Karpas-422 (cell line): ENCODE measurements at regions not wholly inside any gene's neighbourhood (a gene's known extent, or its start where the extent isn't known, plus 50 kb on each side); places are given as distances from the start of the nearest gene placed in this dataset.

Experiments used
- DNase-seq: peaks from one replicate; pipeline ENCODE4 v3.0.0-alpha.2; 2015
- H2AFZ ChIP-seq: fragments of 200-600 bp; sonication (generic); 2 replicates; pipeline ENCODE4 v1.6.1; 2014; ENCODE audit warnings: antibody characterized with exemption, low read length, mixed read lengths
- H3K27ac ChIP-seq: fragments of 200-600 bp; sonication (generic); 2 replicates; pipeline ENCODE4 v1.5.1; 2014; ENCODE audit warnings: mild to moderate bottlenecking, low read length, moderate library complexity
- H3K27me3 ChIP-seq: fragments of 200-600 bp; sonication (generic); 2 replicates; pipeline ENCODE4 v1.6.1; 2014; ENCODE audit warnings: low read length, mixed read lengths
- H3K36me3 ChIP-seq: fragments of 200-600 bp; sonication (generic); 2 replicates; pipeline ENCODE4 v1.6.1; 2014; ENCODE audit warnings: low read length, mixed read lengths; ENCODE audit not compliant: insufficient read depth
- H3K4me1 ChIP-seq: fragments of 200-600 bp; sonication (generic); 2 replicates; pipeline ENCODE4 v1.6.1; 2014; ENCODE audit warnings: mild to moderate bottlenecking, low read length, mixed read lengths
- H3K4me2 ChIP-seq: fragments of 200-600 bp; sonication (generic); 2 replicates; pipeline ENCODE4 v1.6.1; 2014; ENCODE audit warnings: low read length, low read depth, mild to moderate bottlenecking; ENCODE audit not compliant: poor library complexity, severe bottlenecking
- H3K4me3 ChIP-seq: fragments of 200-600 bp; sonication (generic); 2 replicates; pipeline ENCODE4 v1.5.1; 2014; ENCODE audit warnings: mild to moderate bottlenecking, antibody characterized with exemption, low read length, mixed read lengths
- H3K79me2 ChIP-seq: fragments of 200-600 bp; sonication (generic); 2 replicates; pipeline ENCODE4 v1.6.1; 2014; ENCODE audit warnings: mild to moderate bottlenecking, low read length, mixed read lengths
- H3K9ac ChIP-seq: fragments of 200-600 bp; sonication (generic); 2 replicates; pipeline ENCODE4 v1.6.0; 2014; ENCODE audit warnings: low read length
- H3K9me2 ChIP-seq: fragments of 200-600 bp; sonication (generic), shearing (Covaris generic); replicated peaks from 2 replicates; pipeline ENCODE4 v1.6.0; 2014; ENCODE audit warnings: mild to moderate bottlenecking, low read length, moderate library complexity; ENCODE audit not compliant: insufficient read depth
- H3K9me3 ChIP-seq: fragments of 300-700, 200-600 bp; sonication (generic); 2 replicates; pipeline ENCODE4 v1.6.1; 2014; ENCODE audit warnings: low read length, mixed read lengths
- H4K20me1 ChIP-seq: fragments of 200-600 bp; sonication (generic); 2 replicates; pipeline ENCODE4 v1.6.1; 2014; ENCODE audit warnings: mild to moderate bottlenecking, antibody characterized with exemption, low read length, low read depth; ENCODE audit not compliant: insufficient read depth

DNA sequence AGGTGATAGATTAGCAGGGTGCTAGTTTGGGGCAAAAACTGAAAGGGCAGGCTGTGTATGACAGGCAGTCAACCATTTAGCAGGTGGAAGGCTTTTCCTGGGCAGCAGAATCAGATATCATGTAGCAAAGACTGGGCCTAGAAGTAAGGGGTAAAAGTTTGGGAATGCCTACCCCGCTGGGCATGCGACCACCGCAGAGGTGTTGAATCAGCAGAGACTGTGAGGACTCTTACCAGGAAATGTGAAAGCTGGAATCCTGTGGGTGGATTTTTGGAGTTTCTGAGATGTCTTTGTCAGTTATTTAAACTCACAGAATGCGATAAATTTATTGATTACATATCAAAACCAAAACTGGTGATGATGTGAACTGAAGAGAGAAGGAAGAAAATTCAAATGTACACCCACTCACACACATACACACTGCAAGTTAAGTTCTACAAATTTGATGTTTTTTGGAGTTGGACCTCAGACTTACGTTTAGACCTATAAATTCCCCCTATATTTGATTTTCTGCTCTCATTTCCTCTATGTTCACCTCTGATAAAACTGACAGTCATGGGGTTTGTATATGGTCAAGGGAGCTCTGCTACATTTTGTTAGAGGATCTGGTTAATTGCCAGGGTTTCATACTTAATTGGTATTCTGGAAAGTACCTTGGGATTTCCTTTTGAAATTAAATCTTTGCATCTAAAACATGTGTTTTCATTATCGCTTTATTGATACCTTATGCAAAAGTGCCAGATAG, 333.6 kb downstream of the CSNK1G3 start:
- no peaks in the 10 kb centered on the region for H3K79me2 ChIP-seq
- no peaks in the 10 kb centered on the region for H3K9me3 ChIP-seq
- no peaks in the 10 kb centered on the region for H4K20me1 ChIP-seq
- H3K4me3 ChIP-seq: no peak overlapping the region
- no peak overlapping the region for H3K9ac ChIP-seq
- DNase-seq: no peak
- H3K9me2 ChIP-seq: no peaks in the 10 kb centered on the region
- H3K27me3 ChIP-seq: no peaks in the 10 kb centered on the region
- H3K36me3 ChIP-seq: no peaks in the 10 kb centered on the region
- H3K4me1 ChIP-seq: no peaks in the 10 kb centered on the region
- H2AFZ ChIP-seq: no peak overlapping the region
- H3K27ac ChIP-seq: no peak overlapping the region
- no peak overlapping the region for H3K4me2 ChIP-seq

DNA sequence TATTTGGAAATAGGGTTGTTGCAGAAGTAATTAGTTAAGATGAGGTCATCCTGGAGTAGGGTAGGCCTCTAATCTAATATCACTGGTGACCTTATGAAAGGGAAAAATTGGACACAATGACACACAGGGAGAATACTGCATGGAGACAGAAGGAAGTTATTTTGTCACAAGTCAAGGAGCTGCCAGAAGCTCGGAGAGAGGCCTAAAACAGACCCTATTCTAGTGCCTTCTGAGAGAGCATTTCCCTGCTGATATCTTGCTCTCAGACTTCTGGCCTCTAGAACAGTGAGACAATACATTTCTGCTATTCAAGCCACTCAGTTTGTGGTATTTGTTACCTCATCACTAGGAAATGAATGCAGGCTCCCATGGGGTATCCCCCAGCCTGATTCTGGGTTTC, 332.9 kb downstream of the CSNK1G3 start:
- no peak overlapping the region for H2AFZ ChIP-seq

DNA sequence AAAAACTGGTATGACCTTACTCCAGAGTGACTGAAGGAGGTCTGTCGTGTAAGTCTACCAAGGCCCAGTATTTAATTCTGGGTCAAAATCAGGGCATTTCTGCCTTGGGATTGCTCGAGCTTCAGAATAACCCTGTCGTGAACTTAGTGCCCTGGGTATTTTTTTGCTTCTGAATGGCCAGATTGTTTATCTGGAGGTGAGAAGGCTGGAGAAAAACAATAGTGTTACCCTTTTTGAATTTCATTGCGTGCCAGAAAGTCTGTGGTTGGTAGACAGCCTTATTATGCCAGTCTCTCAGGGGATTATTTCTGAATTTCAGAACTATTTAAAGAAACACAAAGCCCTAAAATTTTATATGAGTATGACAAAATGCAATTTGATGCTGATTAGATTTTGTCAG, 323.4 kb downstream of the CSNK1G3 start:
- no peak overlapping the region for H3K27ac ChIP-seq
- DNase-seq: no peak
- no peak overlapping the region for H3K9ac ChIP-seq
- no peak overlapping the region for H3K4me2 ChIP-seq
- H3K27me3 ChIP-seq: no peaks in the 10 kb centered on the region
- no peaks in the 10 kb centered on the region for H3K9me2 ChIP-seq
- H3K9me3 ChIP-seq: no peaks in the 10 kb centered on the region
- H3K4me3 ChIP-seq: no peak overlapping the region
- no peaks in the 10 kb centered on the region for H3K36me3 ChIP-seq
- H2AFZ ChIP-seq: no peak overlapping the region
- H4K20me1 ChIP-seq: no peaks in the 10 kb centered on the region
- H3K79me2 ChIP-seq: no peaks in the 10 kb centered on the region
- no peaks in the 10 kb centered on the region for H3K4me1 ChIP-seq

More for the DNA sequence above, 332.9 kb downstream of the CSNK1G3 start:
- Histone ChIP-seq H3K36me3 (no peaks in the 10 kb centered on the region), H3K4me3 (no peak overlapping the region), H3K9me2 (no peaks in the 10 kb centered on the region), H3K4me1 (no peaks in the 10 kb centered on the region), H3K27ac (no peak overlapping the region), H3K9me3 (no peaks in the 10 kb centered on the region), H3K4me2 (no peak overlapping the region), H3K9ac (no peak overlapping the region), H4K20me1 (no peaks in the 10 kb centered on the region), H3K27me3 (no peaks in the 10 kb centered on the region), H3K79me2 (no peaks in the 10 kb centered on the region)
- no peak for DNase-seq

DNA sequence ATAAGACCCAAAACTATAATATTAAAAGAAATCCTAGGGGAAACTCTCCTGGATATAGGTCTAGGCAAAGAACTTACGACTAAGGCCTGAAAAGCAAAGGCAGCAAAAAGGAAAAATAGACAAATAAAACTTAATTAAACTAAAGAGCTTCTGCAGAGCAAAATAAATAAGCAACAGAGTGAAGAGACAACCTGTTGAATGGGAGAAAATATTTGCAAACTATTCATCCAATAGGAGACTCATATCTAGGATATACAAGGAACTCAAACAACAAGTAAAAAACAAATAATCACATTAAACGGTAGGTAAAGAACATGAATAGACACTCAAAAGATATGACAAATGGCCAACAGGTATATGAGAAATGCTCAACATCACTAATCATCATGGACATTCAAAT, 318.6 kb downstream of the CSNK1G3 start:
- Histone ChIP-seq H3K9me3 (no peaks in the 10 kb centered on the region; the same call in 1 of the 2 replicates), H3K79me2 (no peaks in the 10 kb centered on the region), H4K20me1 (no peaks in the 10 kb centered on the region)

DNA sequence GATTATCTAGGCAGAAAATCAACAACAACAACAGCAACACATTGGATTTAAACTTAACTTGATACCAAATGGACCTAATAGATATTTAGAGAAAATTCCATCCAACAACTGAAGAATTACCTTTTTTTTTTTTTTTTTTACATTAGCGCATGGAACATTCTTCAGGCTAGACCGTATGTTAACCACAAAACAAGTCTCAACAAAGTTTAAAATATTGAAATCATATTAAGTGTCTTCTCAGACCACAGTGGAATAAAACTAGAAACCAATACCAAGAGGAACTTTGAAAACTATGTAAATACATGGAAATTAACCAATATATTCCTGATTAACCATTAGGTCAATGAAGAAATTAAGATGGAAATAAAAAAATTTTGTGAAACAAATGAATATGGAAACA, 315.8 kb downstream of the CSNK1G3 start:
- no peak overlapping the region for H3K27ac ChIP-seq
- H3K9me3 ChIP-seq: no peaks in the 10 kb centered on the region; the same call in 1 of the 2 replicates
- H3K9me2 ChIP-seq: no peaks in the 10 kb centered on the region
- no peak overlapping the region for H3K4me3 ChIP-seq
- H3K4me2 ChIP-seq: no peak overlapping the region
- H3K9ac ChIP-seq: no peak overlapping the region
- no peaks in the 10 kb centered on the region for H3K79me2 ChIP-seq
- H3K4me1 ChIP-seq: no peaks in the 10 kb centered on the region
- no peaks in the 10 kb centered on the region for H3K27me3 ChIP-seq
- no peaks in the 10 kb centered on the region for H4K20me1 ChIP-seq
- H3K36me3 ChIP-seq: no peaks in the 10 kb centered on the region
- no peak for DNase-seq
- H2AFZ ChIP-seq: no peak overlapping the region

More for the DNA sequence above, 318.6 kb downstream of the CSNK1G3 start:
- Histone ChIP-seq H3K4me3 (no peak overlapping the region), H2AFZ (no peak overlapping the region), H3K4me1 (no peaks in the 10 kb centered on the region), H3K27me3 (no peaks in the 10 kb centered on the region), H3K36me3 (no peaks in the 10 kb centered on the region), H3K9me2 (no peaks in the 10 kb centered on the region), H3K4me2 (no peak overlapping the region), H3K9ac (no peak overlapping the region), H3K27ac (no peak overlapping the region)
- no peak for DNase-seq

DNA sequence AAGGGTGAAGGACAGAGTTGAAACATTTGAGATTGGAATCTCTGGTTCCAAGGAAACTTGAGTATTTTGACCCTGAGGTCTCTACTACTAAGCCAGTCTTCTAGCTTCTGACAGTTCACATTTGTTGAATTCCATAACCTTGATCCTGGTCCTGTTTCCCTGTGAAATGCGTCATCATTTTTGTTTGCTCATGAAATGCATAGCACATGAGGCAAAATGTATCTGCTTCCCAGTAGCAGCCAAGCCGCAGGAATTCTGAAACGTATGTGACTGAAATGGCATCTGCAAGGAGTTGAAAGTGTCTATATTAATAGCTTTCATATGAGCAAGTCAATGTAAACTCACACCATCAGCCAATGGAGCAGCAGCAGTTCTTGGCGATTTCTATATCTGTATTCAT, 307.9 kb downstream of the CSNK1G3 start:
- H3K9me2 ChIP-seq: no peaks in the 10 kb centered on the region
- peaks cover 10% of the 10 kb centered on the region for H3K4me1 ChIP-seq
- H3K4me2 ChIP-seq: no peak overlapping the region
- no peak overlapping the region for H3K9ac ChIP-seq
- no peaks in the 10 kb centered on the region for H4K20me1 ChIP-seq
- H2AFZ ChIP-seq: no peak overlapping the region
- H3K79me2 ChIP-seq: no peaks in the 10 kb centered on the region
- no peaks in the 10 kb centered on the region for H3K27me3 ChIP-seq
- no peak for DNase-seq
- no peak overlapping the region for H3K4me3 ChIP-seq
- no peaks in the 10 kb centered on the region for H3K36me3 ChIP-seq
- no peak overlapping the region for H3K27ac ChIP-seq
- H3K9me3 ChIP-seq: no peaks in the 10 kb centered on the region

DNA sequence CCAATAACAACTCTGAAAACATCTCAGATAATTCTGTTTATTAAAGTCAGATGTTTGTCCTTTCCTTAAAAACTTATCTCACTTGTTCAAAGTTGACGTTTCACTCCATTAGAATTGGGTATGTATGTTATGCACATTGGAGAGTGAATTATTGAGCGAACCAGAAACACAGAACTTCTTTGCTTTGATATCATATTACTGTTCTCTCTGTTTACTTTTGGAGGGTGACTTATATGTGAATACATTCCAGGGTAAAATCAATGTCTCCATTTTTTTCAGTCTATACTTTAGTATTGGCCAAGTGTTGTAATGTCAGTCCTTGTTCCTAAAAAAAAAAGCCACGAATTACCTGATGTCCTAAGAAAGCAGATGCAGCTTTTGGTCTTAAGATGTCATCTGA, 307.4 kb downstream of the CSNK1G3 start:
- Histone ChIP-seq H3K9ac (no peak overlapping the region), H3K4me3 (no peak overlapping the region), H4K20me1 (no peaks in the 10 kb centered on the region), H3K36me3 (no peaks in the 10 kb centered on the region), H3K4me1 (peaks cover 15% of the 10 kb centered on the region), H3K9me3 (no peaks in the 10 kb centered on the region), H2AFZ (no peak overlapping the region), H3K9me2 (no peaks in the 10 kb centered on the region), H3K79me2 (no peaks in the 10 kb centered on the region), H3K27me3 (no peaks in the 10 kb centered on the region), H3K27ac (no peak overlapping the region), H3K4me2 (no peak overlapping the region)
- DNase-seq: no peak

DNA sequence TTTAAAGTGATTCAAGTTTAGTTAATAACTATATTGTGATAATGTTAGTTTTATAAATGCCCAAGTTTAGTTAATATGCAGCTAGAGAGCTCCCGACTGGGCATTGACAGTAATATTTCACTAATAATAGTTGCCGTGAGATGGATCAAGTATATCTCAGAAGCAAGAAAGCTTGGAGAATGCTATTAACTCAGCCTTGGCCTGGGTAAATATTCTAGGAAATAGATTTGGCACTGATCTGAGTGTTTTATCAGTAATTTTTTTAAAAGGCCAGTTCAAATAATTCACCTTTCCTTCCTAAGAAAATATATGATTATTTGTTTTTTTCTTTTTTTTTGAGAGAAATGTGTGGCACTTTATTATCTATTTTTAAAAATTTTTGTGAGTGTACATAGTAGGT, 305.3 kb downstream of the CSNK1G3 start:
- H3K27me3 ChIP-seq: no peaks in the 10 kb centered on the region
- H3K4me1 ChIP-seq: peaks cover 36% of the 10 kb centered on the region
- H3K9me2 ChIP-seq: no peaks in the 10 kb centered on the region
- no peak overlapping the region for H2AFZ ChIP-seq
- no peak overlapping the region for H3K4me3 ChIP-seq
- H3K79me2 ChIP-seq: no peaks in the 10 kb centered on the region
- no peaks in the 10 kb centered on the region for H4K20me1 ChIP-seq
- no peak overlapping the region for H3K9ac ChIP-seq
- no peak for DNase-seq
- H3K27ac ChIP-seq: no peak overlapping the region
- no peaks in the 10 kb centered on the region for H3K9me3 ChIP-seq
- H3K36me3 ChIP-seq: no peaks in the 10 kb centered on the region
- no peak overlapping the region for H3K4me2 ChIP-seq
